AG04449 (cell line): ENCODE measurements at regions not wholly inside any gene's neighbourhood (a gene's known extent, or its start where the extent isn't known, plus 50 kb on each side); places are given as distances from the start of the nearest gene placed in this dataset.

Experiments
- CTCF ChIA-PET: fragments of 350-600 bp; formaldehyde crosslinking; extraction: SDS; loops from one replicate; lab custom pipeline; 2021; ENCODE audit warnings: antibody characterized with exemption; lab: Yijun Ruan, JAX
- POLR2A ChIA-PET: fragments of 400-600, 350-600 bp; formaldehyde crosslinking; extraction: SDS; loops from one replicate; lab custom pipeline; 2020; ENCODE audit warnings: antibody characterized with exemption, inconsistent platforms; lab: Yijun Ruan, JAX
- DNase-seq: peaks from one replicate; pipeline ENCODE4 v3.0.0-alpha.2; 2010; ENCODE audit warnings: low read depth, low spot score
- H3K4me3 ChIP-seq: 2 replicates; pipeline ENCODE4 v1.5.1; 2011; ENCODE audit warnings: low read depth, mild to moderate bottlenecking, control low read depth, low read length
- TF ChIP-seq, protein P1 (sequence below): IDR thresholded peaks from one replicate; pipeline ENCODE4 v1.5.1; 2011; ENCODE audit warnings: mild to moderate bottlenecking, moderate library complexity, low read length, control low read depth, inconsistent platforms; ENCODE audit not compliant: insufficient read depth; ENCODE audit errors: missing control alignments

DNA sequence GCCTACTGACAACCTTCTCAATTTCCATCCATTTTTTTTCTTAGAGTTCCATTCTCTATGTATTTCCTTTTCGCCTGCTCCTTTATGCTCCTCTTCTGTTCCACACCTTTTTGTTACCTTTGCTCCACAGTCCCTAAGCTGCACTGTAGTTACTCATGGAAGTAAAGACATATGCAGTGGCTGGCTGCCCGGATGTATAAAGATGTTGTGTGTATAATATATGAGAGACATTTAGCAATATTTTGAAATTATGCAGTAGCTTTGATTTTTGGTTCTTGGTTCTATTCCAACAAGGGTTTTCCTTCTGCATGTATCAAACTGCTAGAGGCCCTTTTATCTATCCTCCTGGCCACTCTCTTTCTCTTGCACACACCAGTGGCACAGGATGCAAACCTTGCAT, 234.9 kb downstream of the DOK5 start:
- DNase-seq: no peak
- H3K4me3 ChIP-seq: no peak overlapping the region
- TF ChIP-seq, protein P1, sequence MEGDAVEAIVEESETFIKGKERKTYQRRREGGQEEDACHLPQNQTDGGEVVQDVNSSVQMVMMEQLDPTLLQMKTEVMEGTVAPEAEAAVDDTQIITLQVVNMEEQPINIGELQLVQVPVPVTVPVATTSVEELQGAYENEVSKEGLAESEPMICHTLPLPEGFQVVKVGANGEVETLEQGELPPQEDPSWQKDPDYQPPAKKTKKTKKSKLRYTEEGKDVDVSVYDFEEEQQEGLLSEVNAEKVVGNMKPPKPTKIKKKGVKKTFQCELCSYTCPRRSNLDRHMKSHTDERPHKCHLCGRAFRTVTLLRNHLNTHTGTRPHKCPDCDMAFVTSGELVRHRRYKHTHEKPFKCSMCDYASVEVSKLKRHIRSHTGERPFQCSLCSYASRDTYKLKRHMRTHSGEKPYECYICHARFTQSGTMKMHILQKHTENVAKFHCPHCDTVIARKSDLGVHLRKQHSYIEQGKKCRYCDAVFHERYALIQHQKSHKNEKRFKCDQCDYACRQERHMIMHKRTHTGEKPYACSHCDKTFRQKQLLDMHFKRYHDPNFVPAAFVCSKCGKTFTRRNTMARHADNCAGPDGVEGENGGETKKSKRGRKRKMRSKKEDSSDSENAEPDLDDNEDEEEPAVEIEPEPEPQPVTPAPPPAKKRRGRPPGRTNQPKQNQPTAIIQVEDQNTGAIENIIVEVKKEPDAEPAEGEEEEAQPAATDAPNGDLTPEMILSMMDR: no peak
- POLR2A ChIA-PET: no interaction called here
- CTCF ChIA-PET: no interaction called here

- CTCF ChIA-PET: interaction anchor here (1.1 kb wide), 1 partner anchor 27 kb away, joined by 4 read pairs; no protein-coding TSS in a partner anchor
- POLR2A ChIA-PET: no interaction called here
- TF ChIP-seq, protein P1: no peak
- no peak for DNase-seq
- H3K4me3 ChIP-seq: no peak overlapping the region
Measured at GRCh38 chr20:54708229-54708628, 232.8 kb downstream of the DOK5 start.

- DNase-seq: no peak
- POLR2A ChIA-PET: no interaction called here
- TF ChIP-seq, protein P1: no peak
- CTCF ChIA-PET: interaction anchor here (1.1 kb wide), 1 partner anchor 27 kb away, joined by 4 read pairs; no protein-coding TSS in a partner anchor
- no peak overlapping the region for H3K4me3 ChIP-seq
Measured at GRCh38 chr20:54707801-54708200, 232.4 kb downstream of the DOK5 start.

GRCh38 chr20:54706581-54706980, 231.2 kb downstream of the DOK5 start:
- TF ChIP-seq, protein P1: no peak
- CTCF ChIA-PET: interaction anchor here (1.1 kb wide), 1 partner anchor 26 kb away, joined by 4 read pairs; no protein-coding TSS in a partner anchor
- no peak for DNase-seq
- POLR2A ChIA-PET: no interaction called here
- H3K4me3 ChIP-seq: no peak overlapping the region

GRCh38 chr20:54704032-54704635, 228.7 kb downstream of the DOK5 start:
- POLR2A ChIA-PET: no interaction called here

More at GRCh38 chr20:54704032-54704635, 228.7 kb downstream of the DOK5 start:
- CTCF ChIA-PET: no interaction called here
- no peak overlapping the region for H3K4me3 ChIP-seq
- TF ChIP-seq, protein P1: no peak
- DNase-seq: no peak
